ENCODE measurements at regions not wholly inside any gene's neighbourhood (a gene's known extent, or its start where the extent isn't known, plus 50 kb on each side); places are given as distances from the start of the nearest gene placed in this dataset.

GRCh38 chr9:134992755-134993124, 75.0 kb upstream of the FCN1 start:
- TF ChIP-seq EZH2phosphoT487 (IDR thresholded peaks at IDR 0.05; ENCODE audit: borderline replicate concordance, low read length) (no peak), CTCF (conservative IDR thresholded peaks at IDR 0.05; ENCODE audit: low read depth, low read length) (no peak)

Measured in PC-3 (cell line).